ENCODE measurements at regions not wholly inside any gene's neighbourhood (a gene's known extent, or its start where the extent isn't known, plus 50 kb on each side); places are given as distances from the start of the nearest gene placed in this dataset.

GRCh38 chr12:131613186-131613585 lies 97.7 kb upstream of the SFSWAP start:
- TF ChIP-seq CTCF (IDR thresholded peaks at IDR 0.05; ENCODE audit: low read length) (no peak), EZH2 (IDR thresholded peaks at IDR 0.05; ENCODE audit: borderline replicate concordance, low read length) (no peak)

All from OCI-LY1 (cell line).